Gastrocnemius medialis (tissue), 4 donors: ENCODE measurements at regions not wholly inside any gene's neighbourhood (a gene's known extent, or its start where the extent isn't known, plus 50 kb on each side); places are given as distances from the start of the nearest gene placed in this dataset.

Source experiments
- CTCF ChIP-seq, 5 experiments: fragments of 450-650 bp in 3 of 5; fragments of 200-600 bp in 2 of 5; sonication (generic) in 2 of 5; IDR thresholded peaks in 4 of 5; conservative IDR thresholded peaks in 1 of 5; 1 replicate in 4 of 5; 2 replicates in 1 of 5; pipeline ENCODE4 v1.5.1; 2016 to 2019; ENCODE audit warnings: antibody characterized with exemption in 5 of 5, mild to moderate bottlenecking in 3 of 5, moderate library complexity in 3 of 5
- POLR2A ChIP-seq, 2 donors: fragments of 450-650 bp; IDR thresholded peaks; one replicate each; pipeline ENCODE4 v1.6.1; 2017; ENCODE audit warnings: antibody characterized with exemption in 2 of 2, mild to moderate bottlenecking in 2 of 2, moderate library complexity in 2 of 2

GRCh38 chr2:145067549-145068030 is 547.7 kb upstream of the ZEB2 start:
- TF ChIP-seq POLR2A (IDR thresholded peaks at IDR 0.05) (no peak), CTCF (IDR thresholded peaks at IDR 0.05 in 4 of 5, conservative IDR thresholded peaks at IDR 0.05 in 1 of 5) (no peak)
